ENCODE measurements at regions not wholly inside any gene's neighbourhood (a gene's known extent, or its start where the extent isn't known, plus 50 kb on each side); places are given as distances from the start of the nearest gene placed in this dataset.

DNA sequence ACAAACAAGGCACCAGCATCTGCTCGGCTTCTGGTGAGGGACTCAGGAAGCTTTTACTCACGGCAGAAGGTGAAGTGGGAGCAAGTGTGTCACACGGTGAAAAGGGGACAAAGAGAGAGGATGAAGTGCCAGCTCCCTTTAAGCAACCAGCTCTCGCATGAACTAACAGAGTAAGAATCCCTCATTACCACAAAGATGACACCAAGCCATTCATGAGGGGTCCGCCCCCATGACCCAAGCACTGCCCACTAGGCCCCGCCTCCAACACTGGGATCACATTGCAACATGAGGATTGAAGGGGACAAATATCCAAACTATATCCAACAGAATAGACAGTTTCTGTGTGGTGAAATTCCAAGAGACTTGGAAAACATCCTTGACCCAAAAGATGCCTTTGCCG lies 198.2 kb upstream of the POU2AF2 start (continued):
- no peak for TF ChIP-seq CEBPB (IDR thresholded peaks at IDR 0.05; ENCODE audit: low read depth)
- TF ChIP-seq ZNF274 (IDR thresholded peaks at IDR 0.05; ENCODE audit: low read depth, low read length): no peak
- no peak for TF ChIP-seq EZH2phosphoT487 (IDR thresholded peaks at IDR 0.05; ENCODE audit: borderline replicate concordance)

DNA sequence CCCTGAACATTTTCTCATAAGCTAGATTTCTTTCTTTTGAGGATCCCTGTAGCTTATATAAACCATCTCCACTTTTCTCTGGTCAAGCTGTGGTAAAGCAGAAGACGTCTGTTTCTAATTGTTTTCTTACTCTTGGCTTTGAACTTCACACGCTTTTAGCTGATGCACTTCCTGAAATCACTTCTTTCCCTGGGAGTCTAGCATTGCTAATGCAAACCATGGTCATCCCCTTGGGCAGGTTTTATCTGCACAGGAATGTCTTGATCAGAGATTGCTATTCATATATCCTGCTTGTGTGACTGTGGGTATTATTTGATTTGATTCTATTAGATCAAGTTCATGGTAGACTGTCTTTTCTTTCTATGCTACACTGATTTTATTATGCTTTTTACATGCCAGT lies 199.2 kb upstream of the POU2AF2 start:
- no peak overlapping the region for H2AFZ ChIP-seq (ENCODE audit: low read depth, low read length, poor library complexity, severe bottlenecking)
- no peak overlapping the region for H3K4me2 ChIP-seq (ENCODE audit: low read length)
- no peaks in the 10 kb centered on the region for H3K27me3 ChIP-seq (ENCODE audit: insufficient read depth, low read length)
- no peaks in the 10 kb centered on the region for H3K9me2 ChIP-seq (ENCODE audit: insufficient read depth)
- ChIA-PET POLR2A (no interaction called here), RAD21 (ENCODE audit: low non-redundant PET in 1 of 2, low total read pairs in 2 of 2, uncharacterized antibody in 2 of 2, unreplicated experiment in 2 of 2) (no interaction called here), CTCF (no interaction called here)
- no peaks in the 10 kb centered on the region for H3K4me1 ChIP-seq (ENCODE audit: control insufficient read depth in 1 of 2, insufficient read depth in 2 of 2, low read length in 2 of 2)
- TF ChIP-seq SRF (IDR thresholded peaks at IDR 0.05; ENCODE audit: low read depth) (no peak), CTCF (IDR thresholded peaks at IDR 0.05 in 2 of 3, conservative IDR thresholded peaks at IDR 0.05 in 1 of 3; ENCODE audit: borderline replicate concordance in 1 of 3, insufficient read depth in 1 of 3, low read depth in 2 of 3, low read length in 2 of 3) (no peak), POLR2AphosphoS5 (IDR thresholded peaks at IDR 0.05; ENCODE audit: low read depth, low read length) (no peak), CEBPB (IDR thresholded peaks at IDR 0.05; ENCODE audit: low read depth) (no peak), EZH2 (IDR thresholded peaks at IDR 0.05) (no peak), SIN3A (IDR thresholded peaks at IDR 0.05; ENCODE audit: low read depth) (no peak), MAX (IDR thresholded peaks at IDR 0.05) (no peak), POLR2A (IDR thresholded peaks at IDR 0.05; ENCODE audit: borderline replicate concordance, extremely low read depth, insufficient read depth, insufficient read length) (no peak), EGR1 (IDR thresholded peaks at IDR 0.05; ENCODE audit: low read depth) (no peak), FOSL1 (IDR thresholded peaks at IDR 0.05; ENCODE audit: low read depth) (no peak), SP1 (IDR thresholded peaks at IDR 0.05; ENCODE audit: low read depth) (no peak), CBX3 (IDR thresholded peaks at IDR 0.05; ENCODE audit: low read depth) (no peak), ELF1 (IDR thresholded peaks at IDR 0.05; ENCODE audit: borderline replicate concordance, low read depth) (no peak), ZFX (IDR thresholded peaks at IDR 0.05) (no peak), EZH2phosphoT487 (IDR thresholded peaks at IDR 0.05; ENCODE audit: borderline replicate concordance) (no peak)
- intact Hi-C loops (cut with micrococcal nuclease): no loop called here
- no peaks in the 10 kb centered on the region for H3K79me2 ChIP-seq (ENCODE audit: insufficient read depth, low read length)
- no peaks in the 10 kb centered on the region for H3K36me3 ChIP-seq (ENCODE audit: control insufficient read depth in 1 of 2, insufficient read depth in 2 of 2, low read length in 2 of 2)
- ATAC-seq: no peak
- H3K9ac ChIP-seq (ENCODE audit: low read length): no peak overlapping the region
- no peak overlapping the region for H3K4me3 ChIP-seq (replicated peaks in 1 of 2; ENCODE audit: low read depth in 1 of 2, low read length in 2 of 2)
- H4K20me1 ChIP-seq (ENCODE audit: insufficient read depth): no peaks in the 10 kb centered on the region
- H3K9me3 ChIP-seq (ENCODE audit: control insufficient read depth in 1 of 2, insufficient read depth in 1 of 2, low read depth in 1 of 2, low read length in 2 of 2): no peaks in the 10 kb centered on the region
- BruUV-seq (replicated peaks): no TSS peak
- DNase-seq (ENCODE audit: low read depth, low spot score): no peak
- no peak overlapping the region for H3K27ac ChIP-seq (ENCODE audit: low read depth, low read length)
